Type B pancreatic cell (in vitro differentiated cells): ENCODE measurements at regions not wholly inside any gene's neighbourhood (a gene's known extent, or its start where the extent isn't known, plus 50 kb on each side); places are given as distances from the start of the nearest gene placed in this dataset.

ENCODE experiments used
- DNase-seq: peaks from one replicate; pipeline ENCODE4 v3.0.0; 2021; ENCODE audit warnings: mixed read lengths; ENCODE audit not compliant: unreplicated experiment; ENCODE audit errors: extremely low spot score
- H3K27ac Mint-ChIP-seq: 2 replicates; pipeline ENCODE4 v1.8.0; 2021; ENCODE audit warnings: mild to moderate bottlenecking, mixed read lengths
- H3K27me3 Mint-ChIP-seq: 2 replicates; pipeline ENCODE4 v1.8.0; 2021; ENCODE audit warnings: mixed read lengths
- H3K36me3 Mint-ChIP-seq: 2 replicates; pipeline ENCODE4 v1.8.0; 2021; ENCODE audit warnings: mixed read lengths
- H3K4me1 Mint-ChIP-seq: one replicate; pipeline ENCODE4 v1.8.0; 2021; ENCODE audit warnings: mixed read lengths; ENCODE audit not compliant: unreplicated experiment
- H3K4me3 Mint-ChIP-seq: 2 replicates; pipeline ENCODE4 v1.8.0; 2021; ENCODE audit warnings: mild to moderate bottlenecking, mixed read lengths
- H3K9me3 Mint-ChIP-seq: 2 replicates; pipeline ENCODE4 v1.8.0; 2021; ENCODE audit warnings: mixed read lengths
- CTCF ChIP-seq: fragments of 200-600 bp; sonication (generic); conservative IDR thresholded peaks from 2 replicates; pipeline ENCODE4 v1.5.0; 2021; ENCODE audit warnings: antibody characterized with exemption, mild to moderate bottlenecking

GRCh38 chr14:42909659-42910058 lies 1303.0 kb downstream of the LRFN5 start:
- no peak overlapping the region for H3K27ac Mint-ChIP-seq
- TF ChIP-seq CTCF = no peak
- H3K4me1 Mint-ChIP-seq = no peaks in the 10 kb centered on the region
- no peaks in the 10 kb centered on the region for H3K36me3 Mint-ChIP-seq
- no peak for DNase-seq
- H3K4me3 Mint-ChIP-seq = no peak overlapping the region
- no peaks in the 10 kb centered on the region for H3K27me3 Mint-ChIP-seq
- H3K9me3 Mint-ChIP-seq = no peaks in the 10 kb centered on the region

DNA sequence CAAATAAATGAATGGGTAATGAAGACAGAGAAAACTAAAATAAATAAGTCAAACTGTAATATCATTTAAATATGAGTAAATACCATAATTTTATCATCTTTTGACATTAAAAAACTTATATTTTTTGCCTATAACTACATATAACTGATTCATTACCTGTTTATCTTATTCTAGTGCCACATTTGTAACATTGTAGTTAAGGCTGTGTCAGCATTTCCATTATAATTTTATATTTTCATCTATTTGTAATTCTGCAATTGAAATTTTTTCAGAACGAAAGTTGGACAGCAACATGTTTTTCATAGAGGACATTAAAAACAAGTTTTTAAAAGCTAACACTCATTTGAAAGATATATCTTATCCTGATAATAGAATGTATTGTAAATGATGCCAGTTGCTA lies 1286.5 kb downstream of the LRFN5 start:
- no peak overlapping the region for H3K4me3 Mint-ChIP-seq
- H3K27me3 Mint-ChIP-seq = no peaks in the 10 kb centered on the region
- no peaks in the 10 kb centered on the region for H3K4me1 Mint-ChIP-seq
- no peak overlapping the region for H3K27ac Mint-ChIP-seq
- H3K36me3 Mint-ChIP-seq = no peaks in the 10 kb centered on the region
- no peak for TF ChIP-seq CTCF
- H3K9me3 Mint-ChIP-seq = no peaks in the 10 kb centered on the region
- no peak for DNase-seq

- H3K27ac Mint-ChIP-seq = no peak overlapping the region
- no peak for DNase-seq
- H3K27me3 Mint-ChIP-seq = no peaks in the 10 kb centered on the region
- no peak overlapping the region for H3K4me3 Mint-ChIP-seq
- no peaks in the 10 kb centered on the region for H3K9me3 Mint-ChIP-seq
- no peaks in the 10 kb centered on the region for H3K4me1 Mint-ChIP-seq
- TF ChIP-seq CTCF = no peak
- no peaks in the 10 kb centered on the region for H3K36me3 Mint-ChIP-seq
Measured at GRCh38 chr14:42884100-42884499, 1277.4 kb downstream of the LRFN5 start.

- TF ChIP-seq CTCF = no peak
- no peaks in the 10 kb centered on the region for H3K36me3 Mint-ChIP-seq
Measured at GRCh38 chr14:42877716-42878115, 1271.0 kb downstream of the LRFN5 start.

GRCh38 chr14:42872786-42873185 lies 1266.1 kb downstream of the LRFN5 start:
- Mint-ChIP-seq H3K27me3 (no peaks in the 10 kb centered on the region), H3K4me3 (no peak overlapping the region), H3K36me3 (no peaks in the 10 kb centered on the region), H3K4me1 (no peaks in the 10 kb centered on the region), H3K9me3 (no peaks in the 10 kb centered on the region), H3K27ac (no peak overlapping the region)
- TF ChIP-seq CTCF = no peak
- DNase-seq = no peak

More at GRCh38 chr14:42877716-42878115, 1271.0 kb downstream of the LRFN5 start:
- no peaks in the 10 kb centered on the region for H3K27me3 Mint-ChIP-seq
- H3K4me3 Mint-ChIP-seq = no peak overlapping the region
- no peaks in the 10 kb centered on the region for H3K4me1 Mint-ChIP-seq
- no peaks in the 10 kb centered on the region for H3K9me3 Mint-ChIP-seq
- no peak overlapping the region for H3K27ac Mint-ChIP-seq
- DNase-seq = no peak

GRCh38 chr14:42869681-42870080 lies 1263.0 kb downstream of the LRFN5 start:
- Mint-ChIP-seq H3K27ac (no peak overlapping the region), H3K4me1 (no peaks in the 10 kb centered on the region), H3K4me3 (no peak overlapping the region), H3K9me3 (no peaks in the 10 kb centered on the region), H3K27me3 (no peaks in the 10 kb centered on the region), H3K36me3 (no peaks in the 10 kb centered on the region)
- DNase-seq = no peak
- TF ChIP-seq CTCF = no peak
